ENCODE measurements at regions not wholly inside any gene's neighbourhood (a gene's known extent, or its start where the extent isn't known, plus 50 kb on each side); places are given as distances from the start of the nearest gene placed in this dataset.

- no peak for TF ChIP-seq CTCF (IDR thresholded peaks at IDR 0.05; ENCODE audit: insufficient read depth, low read length, poor library complexity, severe bottlenecking)
- TF ChIP-seq EZH2phosphoT487 (conservative IDR thresholded peaks at IDR 0.05; ENCODE audit: low read length): no peak
These were observed 801.6 kb upstream of the GCFC2 start for GRCh38 chr2:76512201-76512820.
